ENCODE measurements at regions not wholly inside any gene's neighbourhood (a gene's known extent, or its start where the extent isn't known, plus 50 kb on each side); places are given as distances from the start of the nearest gene placed in this dataset.

GRCh38 chr9:95810814-95811213, 64.7 kb upstream of the ERCC6L2 start:
- no peak for TF ChIP-seq CTCF (IDR thresholded peaks at IDR 0.05)
- TF ChIP-seq POLR2A (IDR thresholded peaks at IDR 0.05), result no peak
